H9 (cell line): ENCODE measurements at regions not wholly inside any gene's neighbourhood (a gene's known extent, or its start where the extent isn't known, plus 50 kb on each side); places are given as distances from the start of the nearest gene placed in this dataset.

Experiments used
- DNase-seq: peaks from one replicate; pipeline ENCODE4 v3.0.0-alpha.2; 2017
- H2AFZ ChIP-seq: one replicate; pipeline ENCODE4 v1.6.1; 2013; ENCODE audit warnings: mild to moderate bottlenecking, low read length, control low read depth, moderate library complexity
- H2AK5ac ChIP-seq: 2 replicates; pipeline ENCODE4 v1.6.1; 2013; ENCODE audit warnings: low read length, control low read depth, mixed read lengths; ENCODE audit not compliant: insufficient read length
- H2BK120ac ChIP-seq: one replicate; pipeline ENCODE4 v1.6.1; 2013; ENCODE audit warnings: low read depth, mild to moderate bottlenecking, low read length, control low read depth, inconsistent platforms; ENCODE audit not compliant: poor library complexity, severe bottlenecking
- H2BK12ac ChIP-seq: 2 replicates; pipeline ENCODE4 v1.6.1; 2013; ENCODE audit warnings: low read length, control low read depth, mixed read lengths, low read depth; ENCODE audit not compliant: insufficient read length
- H2BK15ac ChIP-seq: 2 replicates; pipeline ENCODE4 v1.6.1; 2013; ENCODE audit warnings: low read depth, low read length, control low read depth
- H2BK20ac ChIP-seq: one replicate; pipeline ENCODE4 v1.6.1; 2013; ENCODE audit warnings: low read depth, mild to moderate bottlenecking, low read length, control low read depth, inconsistent platforms; ENCODE audit not compliant: poor library complexity, severe bottlenecking
- H2BK5ac ChIP-seq: 2 replicates; pipeline ENCODE4 v1.6.1; 2013; ENCODE audit warnings: low read length, control low read depth, mixed read lengths; ENCODE audit not compliant: insufficient read length
- H3K14ac ChIP-seq: 2 replicates; pipeline ENCODE4 v1.6.1; 2013; ENCODE audit warnings: low read length, control low read depth; ENCODE audit not compliant: insufficient read depth
- H3K18ac ChIP-seq: 2 replicates; pipeline ENCODE4 v1.6.1; 2013; ENCODE audit warnings: low read depth, mild to moderate bottlenecking, mixed read lengths, low read length, control low read depth; ENCODE audit not compliant: insufficient read length
- H3K23ac ChIP-seq: 2 replicates; pipeline ENCODE4 v1.6.1; 2013; ENCODE audit warnings: low read length, control low read depth, mixed read lengths, low read depth; ENCODE audit not compliant: insufficient read length
- H3K23me2 ChIP-seq: 2 replicates; pipeline ENCODE4 v1.6.1; 2013; ENCODE audit warnings: low read depth, mild to moderate bottlenecking, mixed read lengths, low read length, control low read depth; ENCODE audit not compliant: insufficient read length, poor library complexity, severe bottlenecking
- H3K27ac ChIP-seq: 2 replicates; pipeline ENCODE4 v1.5.1; 2013; ENCODE audit warnings: low read length, control low read depth, mixed read lengths, low read depth; ENCODE audit not compliant: insufficient read length
- H3K27me3 ChIP-seq: 2 replicates; pipeline ENCODE4 v1.6.1; 2013; ENCODE audit warnings: low read length, control low read depth, inconsistent platforms; ENCODE audit not compliant: insufficient read depth
- H3K4ac ChIP-seq: 2 replicates; pipeline ENCODE4 v1.6.1; 2013; ENCODE audit warnings: low read depth, mild to moderate bottlenecking, control low read depth, inconsistent platforms, low read length, moderate library complexity
- H3K4me1 ChIP-seq: 2 replicates; pipeline ENCODE4 v1.6.1; 2013; ENCODE audit warnings: low read length, control low read depth, inconsistent platforms; ENCODE audit not compliant: insufficient read depth
- H3K4me2 ChIP-seq: 2 replicates; pipeline ENCODE4 v1.6.1; 2013; ENCODE audit warnings: low read length, control low read depth, mixed read lengths; ENCODE audit not compliant: insufficient read length, insufficient read depth
- H3K56ac ChIP-seq: 2 replicates; pipeline ENCODE4 v1.6.1; 2013; ENCODE audit warnings: low read depth, mild to moderate bottlenecking, mixed read lengths, low read length, control low read depth; ENCODE audit not compliant: insufficient read length
- H3K79me1 ChIP-seq: 2 replicates; pipeline ENCODE4 v1.6.1; 2013; ENCODE audit warnings: low read depth, mild to moderate bottlenecking, moderate library complexity, low read length, control low read depth, inconsistent platforms; ENCODE audit not compliant: insufficient read depth, poor library complexity, severe bottlenecking
- H3K79me2 ChIP-seq: 2 replicates; pipeline ENCODE4 v1.6.1; 2013; ENCODE audit warnings: low read length, control low read depth, inconsistent platforms; ENCODE audit not compliant: insufficient read depth
- H3K9ac ChIP-seq: 2 replicates; pipeline ENCODE4 v1.6.1; 2013; ENCODE audit warnings: low read length, control low read depth, mixed read lengths; ENCODE audit not compliant: insufficient read length; ENCODE audit errors: extremely low read depth
- H3K9me3 ChIP-seq: one replicate; pipeline ENCODE4 v1.6.1; 2013; ENCODE audit warnings: low read depth, low read length, inconsistent platforms; ENCODE audit not compliant: control insufficient read depth
- H3T11ph ChIP-seq: one replicate; pipeline ENCODE4 v1.6.1; 2013; ENCODE audit warnings: mild to moderate bottlenecking, low read length, control low read depth, inconsistent platforms
- H4K20me1 ChIP-seq: one replicate; pipeline ENCODE4 v1.6.1; 2013; ENCODE audit not compliant: control insufficient read depth, insufficient read length, insufficient read depth
- H4K5ac ChIP-seq: 2 replicates; pipeline ENCODE4 v1.6.1; 2013; ENCODE audit warnings: low read depth, mild to moderate bottlenecking, mixed read lengths, low read length, control low read depth; ENCODE audit not compliant: insufficient read length
- H4K8ac ChIP-seq: replicated peaks from 2 replicates; pipeline ENCODE4 v1.6.1; 2013; ENCODE audit warnings: low read length, control low read depth, mixed read lengths, low read depth; ENCODE audit not compliant: insufficient read length
- H4K91ac ChIP-seq: 2 replicates; pipeline ENCODE4 v1.6.1; 2013; ENCODE audit warnings: low read depth, mild to moderate bottlenecking, moderate library complexity, mixed read lengths, low read length, control low read depth; ENCODE audit not compliant: insufficient read length
- H3K27ac Mint-ChIP-seq, 3 experiments: 2 replicates in 2 of 3; 3 replicates in 1 of 3; pipeline ENCODE4 v1.8.0; 2020 to 2021; ENCODE audit warnings: mixed read lengths in 3 of 3, mild to moderate bottlenecking in 1 of 3, moderate library complexity in 1 of 3
- H3K27me3 Mint-ChIP-seq: 2 replicates; pipeline ENCODE4 v1.8.0; 2021; ENCODE audit warnings: low read depth, mild to moderate bottlenecking, moderate library complexity, mixed read lengths
- H3K36me3 Mint-ChIP-seq, 3 experiments: 2 replicates in 2 of 3; 3 replicates in 1 of 3; pipeline ENCODE4 v1.8.0; 2020 to 2021; ENCODE audit warnings: low read depth in 3 of 3, mixed read lengths in 3 of 3; ENCODE audit not compliant: insufficient read depth in 1 of 3
- H3K4me1 Mint-ChIP-seq, 2 experiments: 2 replicates each; pipeline ENCODE4 v1.8.0; 2020; ENCODE audit warnings: mixed read lengths in 2 of 2
- H3K4me3 Mint-ChIP-seq, 2 experiments: 2 replicates in 1 of 2; 3 replicates in 1 of 2; pipeline ENCODE4 v1.8.0; 2020 to 2021; ENCODE audit warnings: mild to moderate bottlenecking in 2 of 2, mixed read lengths in 2 of 2, moderate library complexity in 1 of 2
- H3K9me3 Mint-ChIP-seq, 2 experiments: 2 replicates in 1 of 2; 3 replicates in 1 of 2; pipeline ENCODE4 v1.8.0; 2020; ENCODE audit warnings: mild to moderate bottlenecking in 2 of 2, mixed read lengths in 2 of 2, moderate library complexity in 1 of 2
- WGBS: extraction: QIAGEN DNeasy Blood & Tissue Kit; methylation state at CpG from one replicate; pipeline ENCODE4 v1.1.7; 2013; ENCODE audit warnings: missing lambda C conversion rate, low lambda C conversion rate, mixed read lengths; ENCODE audit not compliant: insufficient read length; ENCODE audit errors: extremely low coverage; 5-methylcytosine and 5-hydroxymethylcytosine counted together
- TF ChIP-seq, protein P1 (sequence below): fragments of 200-600 bp; sonication (generic); conservative IDR thresholded peaks from 3 replicates; pipeline ENCODE4 v1.8.0; 2021; ENCODE audit warnings: antibody characterized with exemption, mild to moderate bottlenecking

DNA sequence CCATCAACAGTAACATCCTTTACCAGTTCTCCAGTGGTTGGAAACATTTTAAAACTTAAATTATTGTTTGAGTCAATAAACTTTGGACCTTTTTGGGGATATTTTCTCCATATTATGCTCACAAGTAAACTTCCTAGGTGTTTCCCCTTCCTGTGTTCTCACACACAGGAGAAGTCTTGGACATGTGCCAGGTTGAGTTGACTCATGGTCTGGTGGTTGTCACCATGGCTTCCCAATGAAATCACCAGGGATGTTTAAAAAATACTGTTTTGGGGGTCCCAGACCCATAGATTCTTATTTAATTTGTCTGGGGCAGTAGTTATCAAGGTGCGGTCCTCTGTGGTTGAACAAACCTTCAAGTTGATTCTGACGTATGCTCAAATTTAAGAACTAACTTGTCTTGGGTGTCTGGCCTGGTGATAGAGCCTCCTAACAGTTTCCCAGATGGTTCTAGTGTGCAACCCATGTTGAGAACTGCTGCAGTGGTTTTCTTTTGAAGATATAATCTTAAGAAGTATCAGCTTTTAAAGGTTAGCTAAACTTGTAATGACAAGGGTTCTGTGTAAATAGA is 291.8 kb downstream of the EDEM1 start:
- H2BK20ac ChIP-seq = no peak overlapping the region
- TF ChIP-seq, protein P1, sequence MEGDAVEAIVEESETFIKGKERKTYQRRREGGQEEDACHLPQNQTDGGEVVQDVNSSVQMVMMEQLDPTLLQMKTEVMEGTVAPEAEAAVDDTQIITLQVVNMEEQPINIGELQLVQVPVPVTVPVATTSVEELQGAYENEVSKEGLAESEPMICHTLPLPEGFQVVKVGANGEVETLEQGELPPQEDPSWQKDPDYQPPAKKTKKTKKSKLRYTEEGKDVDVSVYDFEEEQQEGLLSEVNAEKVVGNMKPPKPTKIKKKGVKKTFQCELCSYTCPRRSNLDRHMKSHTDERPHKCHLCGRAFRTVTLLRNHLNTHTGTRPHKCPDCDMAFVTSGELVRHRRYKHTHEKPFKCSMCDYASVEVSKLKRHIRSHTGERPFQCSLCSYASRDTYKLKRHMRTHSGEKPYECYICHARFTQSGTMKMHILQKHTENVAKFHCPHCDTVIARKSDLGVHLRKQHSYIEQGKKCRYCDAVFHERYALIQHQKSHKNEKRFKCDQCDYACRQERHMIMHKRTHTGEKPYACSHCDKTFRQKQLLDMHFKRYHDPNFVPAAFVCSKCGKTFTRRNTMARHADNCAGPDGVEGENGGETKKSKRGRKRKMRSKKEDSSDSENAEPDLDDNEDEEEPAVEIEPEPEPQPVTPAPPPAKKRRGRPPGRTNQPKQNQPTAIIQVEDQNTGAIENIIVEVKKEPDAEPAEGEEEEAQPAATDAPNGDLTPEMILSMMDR = no peak

More for the DNA sequence above, 291.8 kb downstream of the EDEM1 start:
- no CpG with 5 or more reads among the region's 2 CpGs for WGBS
- Mint-ChIP-seq H3K9me3 (no peaks in the 10 kb centered on the region), H3K4me1 (no peaks in the 10 kb centered on the region), H3K27me3 (no peaks in the 10 kb centered on the region), H3K4me3 (no peak overlapping the region; a peak in 1 of 5 replicates), H3K36me3 (no peaks in the 10 kb centered on the region), H3K27ac (no peak overlapping the region)
- Histone ChIP-seq H3T11ph (no peak overlapping the region), H4K91ac (no peak overlapping the region), H2BK120ac (no peak overlapping the region), H3K18ac (no peak overlapping the region), H4K8ac (no peak overlapping the region), H3K27me3 (no peaks in the 10 kb centered on the region), H3K79me2 (no peaks in the 10 kb centered on the region), H4K5ac (no peak overlapping the region), H3K23me2 (no peaks in the 10 kb centered on the region), H3K79me1 (no peaks in the 10 kb centered on the region), H3K4me2 (no peak overlapping the region), H2BK5ac (no peak overlapping the region), H3K4me1 (no peaks in the 10 kb centered on the region), H2BK12ac (no peak overlapping the region), H3K9me3 (no peaks in the 10 kb centered on the region), H2BK15ac (no peak overlapping the region), H3K9ac (no peak overlapping the region), H3K27ac (no peak overlapping the region), H3K4ac (no peak overlapping the region), H3K56ac (no peak overlapping the region), H2AK5ac (no peak overlapping the region), H3K14ac (no peak overlapping the region), H4K20me1 (no peaks in the 10 kb centered on the region), H2AFZ (no peak overlapping the region), H3K23ac (no peak overlapping the region)
- DNase-seq = no peak
